OCI-LY1 (cell line): ENCODE measurements at regions not wholly inside any gene's neighbourhood (a gene's known extent, or its start where the extent isn't known, plus 50 kb on each side); places are given as distances from the start of the nearest gene placed in this dataset.

Experiments used
- H2AFZ ChIP-seq: fragments of 200-600 bp; sonication (generic), shearing (Covaris generic); 2 replicates; pipeline ENCODE4 v1.6.0; 2014; ENCODE audit warnings: antibody characterized with exemption, mild to moderate bottlenecking, low read length
- H3F3A ChIP-seq: fragments of 200-600 bp; sonication (generic), shearing (Covaris generic); 2 replicates; pipeline ENCODE4 v1.6.0; 2014; ENCODE audit warnings: mild to moderate bottlenecking, antibody characterized with exemption, low read length, moderate library complexity; ENCODE audit not compliant: insufficient read depth
- H3K27ac ChIP-seq: fragments of 200-600 bp; sonication (generic); 2 replicates; pipeline ENCODE4 v1.5.1; 2014; ENCODE audit warnings: low read length, mixed run types, mild to moderate bottlenecking, low read depth; ENCODE audit not compliant: poor library complexity, severe bottlenecking
- H3K27me3 ChIP-seq: fragments of 200-600 bp; sonication (generic); 2 replicates; pipeline ENCODE4 v1.6.0; 2014; ENCODE audit warnings: antibody characterized with exemption, mild to moderate bottlenecking, low read length, moderate library complexity; ENCODE audit not compliant: insufficient read depth
- H3K36me3 ChIP-seq: fragments of 200-600 bp; sonication (generic); 2 replicates; pipeline ENCODE4 v1.6.1; 2014; ENCODE audit warnings: mild to moderate bottlenecking, antibody characterized with exemption, low read length, moderate library complexity, mixed read lengths; ENCODE audit not compliant: insufficient read depth
- H3K4me1 ChIP-seq: fragments of 200-600 bp; sonication (generic); 2 replicates; pipeline ENCODE4 v1.5.1; 2014; ENCODE audit warnings: mild to moderate bottlenecking, low read length, moderate library complexity; ENCODE audit not compliant: insufficient read depth, severe bottlenecking
- H3K4me2 ChIP-seq: fragments of 200-600 bp; sonication (generic), shearing (Covaris generic); 2 replicates; pipeline ENCODE4 v1.6.1; 2014; ENCODE audit warnings: low read length
- H3K4me3 ChIP-seq: fragments of 200-600 bp; sonication (generic); 2 replicates; pipeline ENCODE4 v1.5.1; 2014; ENCODE audit warnings: low read length, low read depth, mild to moderate bottlenecking, mixed read lengths; ENCODE audit not compliant: poor library complexity, severe bottlenecking
- H3K79me2 ChIP-seq: fragments of 200-600 bp; shearing (Covaris generic); 2 replicates; pipeline ENCODE4 v1.6.1; 2016; ENCODE audit warnings: mixed run types, low read length, mixed read lengths; ENCODE audit not compliant: insufficient read depth
- H3K9ac ChIP-seq: fragments of 200-600 bp; sonication (generic), shearing (Covaris generic); 2 replicates; pipeline ENCODE4 v1.6.1; 2014; ENCODE audit warnings: mild to moderate bottlenecking, low read length, mixed read lengths
- H3K9me2 ChIP-seq: fragments of 200-600 bp; sonication (generic), shearing (Covaris generic); 2 replicates; pipeline ENCODE4 v1.6.1; 2014; ENCODE audit warnings: low read depth, mild to moderate bottlenecking, low read length, mixed read lengths
- H3K9me3 ChIP-seq: fragments of 200-600 bp; shearing (Covaris generic); 2 replicates; pipeline ENCODE4 v1.6.1; 2014; ENCODE audit warnings: low read length, mixed read lengths
- H4K20me1 ChIP-seq: fragments of 200-600 bp; sonication (generic), shearing (Covaris generic); 2 replicates; pipeline ENCODE4 v1.6.0; 2016; ENCODE audit warnings: mild to moderate bottlenecking, low read length; ENCODE audit not compliant: insufficient read depth
- EZH2 ChIP-seq: fragments of 200-600 bp; sonication (generic), shearing (Covaris generic); IDR thresholded peaks from 2 replicates; pipeline ENCODE4 v1.8.0; 2017; ENCODE audit warnings: borderline replicate concordance, mixed run types, mild to moderate bottlenecking, antibody characterized with exemption, low read length, moderate library complexity, mixed read lengths
- TF ChIP-seq, protein P1 (sequence below): fragments of 200-600 bp; sonication (generic), shearing (Covaris generic); IDR thresholded peaks from 2 replicates; pipeline ENCODE4 v1.5.1; 2017; ENCODE audit warnings: mild to moderate bottlenecking, antibody characterized with exemption, low read length, moderate library complexity, mixed read lengths

DNA sequence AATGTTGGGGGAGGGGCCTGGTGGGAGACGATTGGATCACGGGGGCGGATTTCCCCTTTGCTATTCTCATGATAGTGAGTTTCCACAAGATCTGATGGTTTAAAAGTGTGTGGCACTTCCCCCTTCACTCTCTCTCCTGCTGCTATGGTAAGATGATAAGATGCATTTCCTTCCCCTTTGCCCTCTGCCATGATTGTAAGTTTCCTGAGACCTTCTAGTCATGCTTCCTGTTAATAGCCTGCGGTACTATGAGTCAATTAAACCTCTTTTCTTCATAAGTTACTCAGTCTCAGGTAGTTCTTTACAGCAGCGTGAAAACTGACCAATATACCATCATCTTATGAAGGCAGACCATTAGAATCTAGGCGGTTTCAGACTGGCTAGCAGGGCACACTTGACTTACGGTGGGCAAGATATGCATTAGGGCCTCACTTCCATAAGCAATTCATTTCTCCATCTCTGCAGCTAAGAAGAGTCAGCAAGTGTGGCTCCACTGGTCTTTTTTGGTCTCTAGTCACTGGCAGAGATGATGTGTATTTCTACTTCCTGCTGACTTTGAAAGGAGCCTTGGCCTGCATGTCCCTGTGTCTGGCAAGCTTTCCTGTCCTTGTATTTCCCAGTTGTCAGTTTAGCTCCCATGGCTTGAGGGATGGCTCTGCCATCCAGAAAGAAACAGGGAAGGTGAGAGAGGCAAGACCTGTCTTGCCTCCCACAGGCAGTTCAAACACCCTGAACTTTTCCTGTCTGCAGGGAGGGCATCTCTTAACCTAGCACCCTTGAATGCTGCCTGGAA, 109.0 kb upstream of the ADAMTS9 start:
- no peaks in the 10 kb centered on the region for H3F3A ChIP-seq
- H3K4me3 ChIP-seq = no peak overlapping the region
- H3K9me3 ChIP-seq = no peaks in the 10 kb centered on the region
- no peak for TF ChIP-seq EZH2
- TF ChIP-seq, protein P1, sequence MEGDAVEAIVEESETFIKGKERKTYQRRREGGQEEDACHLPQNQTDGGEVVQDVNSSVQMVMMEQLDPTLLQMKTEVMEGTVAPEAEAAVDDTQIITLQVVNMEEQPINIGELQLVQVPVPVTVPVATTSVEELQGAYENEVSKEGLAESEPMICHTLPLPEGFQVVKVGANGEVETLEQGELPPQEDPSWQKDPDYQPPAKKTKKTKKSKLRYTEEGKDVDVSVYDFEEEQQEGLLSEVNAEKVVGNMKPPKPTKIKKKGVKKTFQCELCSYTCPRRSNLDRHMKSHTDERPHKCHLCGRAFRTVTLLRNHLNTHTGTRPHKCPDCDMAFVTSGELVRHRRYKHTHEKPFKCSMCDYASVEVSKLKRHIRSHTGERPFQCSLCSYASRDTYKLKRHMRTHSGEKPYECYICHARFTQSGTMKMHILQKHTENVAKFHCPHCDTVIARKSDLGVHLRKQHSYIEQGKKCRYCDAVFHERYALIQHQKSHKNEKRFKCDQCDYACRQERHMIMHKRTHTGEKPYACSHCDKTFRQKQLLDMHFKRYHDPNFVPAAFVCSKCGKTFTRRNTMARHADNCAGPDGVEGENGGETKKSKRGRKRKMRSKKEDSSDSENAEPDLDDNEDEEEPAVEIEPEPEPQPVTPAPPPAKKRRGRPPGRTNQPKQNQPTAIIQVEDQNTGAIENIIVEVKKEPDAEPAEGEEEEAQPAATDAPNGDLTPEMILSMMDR = no peak
- no peaks in the 10 kb centered on the region for H3K4me1 ChIP-seq
- no peaks in the 10 kb centered on the region for H3K36me3 ChIP-seq
- H3K9me2 ChIP-seq = no peaks in the 10 kb centered on the region
- no peak overlapping the region for H2AFZ ChIP-seq
- H3K79me2 ChIP-seq = no peaks in the 10 kb centered on the region
- H3K27ac ChIP-seq = no peak overlapping the region
- no peak overlapping the region for H3K4me2 ChIP-seq
- H3K9ac ChIP-seq = no peak overlapping the region
- H3K27me3 ChIP-seq = no peaks in the 10 kb centered on the region
- H4K20me1 ChIP-seq = no peaks in the 10 kb centered on the region

DNA sequence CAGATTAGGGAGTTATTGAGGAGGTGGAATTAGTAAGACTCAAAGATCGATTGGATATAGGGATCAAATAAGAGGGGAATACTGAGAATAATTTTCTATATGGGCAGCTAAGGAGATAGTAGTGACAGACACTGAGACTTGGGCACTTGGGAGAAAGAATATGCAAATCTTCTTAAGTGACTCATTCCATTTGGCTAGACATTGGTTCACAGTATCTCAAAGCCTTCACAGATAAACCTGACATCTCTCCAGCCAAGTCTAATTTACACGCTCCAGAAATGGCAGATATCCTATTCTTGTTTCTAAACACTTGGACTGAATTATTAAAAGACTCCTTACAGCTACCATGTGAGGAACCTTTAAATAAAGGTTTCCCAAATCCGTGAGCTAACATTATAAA, 104.6 kb upstream of the ADAMTS9 start:
- TF ChIP-seq, protein P1 = no peak
- no peak for TF ChIP-seq EZH2
- H3K27me3 ChIP-seq = no peaks in the 10 kb centered on the region
- H3K4me2 ChIP-seq = no peak overlapping the region
- no peaks in the 10 kb centered on the region for H4K20me1 ChIP-seq
- H3K9ac ChIP-seq = no peak overlapping the region
- no peaks in the 10 kb centered on the region for H3F3A ChIP-seq
- no peak overlapping the region for H2AFZ ChIP-seq
- H3K36me3 ChIP-seq = no peaks in the 10 kb centered on the region
- no peaks in the 10 kb centered on the region for H3K9me3 ChIP-seq
- H3K9me2 ChIP-seq = no peaks in the 10 kb centered on the region
- H3K27ac ChIP-seq = no peak overlapping the region
- H3K4me1 ChIP-seq = no peaks in the 10 kb centered on the region
- no peak overlapping the region for H3K4me3 ChIP-seq
- no peaks in the 10 kb centered on the region for H3K79me2 ChIP-seq

DNA sequence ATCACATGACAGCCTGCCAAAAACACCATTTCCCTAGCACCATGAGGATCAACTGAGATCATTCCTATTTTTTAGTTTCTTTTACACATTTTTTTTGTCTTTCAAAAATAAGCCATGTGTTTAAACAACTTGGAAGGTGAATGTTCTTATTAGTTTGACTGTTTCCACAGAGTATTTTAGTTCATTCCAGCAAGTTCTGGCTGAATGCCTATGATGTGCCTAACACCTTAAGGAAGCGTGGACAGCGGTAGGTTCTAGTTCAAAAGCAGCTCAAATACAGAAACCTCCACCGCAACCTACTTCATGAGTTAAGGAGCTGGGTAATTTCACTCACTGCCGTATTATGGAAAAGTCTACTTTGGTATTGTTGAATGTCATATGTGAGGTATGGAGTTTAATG, 101.3 kb upstream of the ADAMTS9 start:
- H3K4me2 ChIP-seq = no peak overlapping the region
- no peaks in the 10 kb centered on the region for H4K20me1 ChIP-seq
- H3K27me3 ChIP-seq = no peaks in the 10 kb centered on the region
- TF ChIP-seq, protein P1 = no peak
- no peak for TF ChIP-seq EZH2
- no peaks in the 10 kb centered on the region for H3F3A ChIP-seq
- no peaks in the 10 kb centered on the region for H3K79me2 ChIP-seq
- H3K4me3 ChIP-seq = no peak overlapping the region
- H3K9ac ChIP-seq = no peak overlapping the region
- no peaks in the 10 kb centered on the region for H3K9me3 ChIP-seq
- H3K9me2 ChIP-seq = no peaks in the 10 kb centered on the region
- H3K4me1 ChIP-seq = no peaks in the 10 kb centered on the region
- H3K36me3 ChIP-seq = no peaks in the 10 kb centered on the region
- no peak overlapping the region for H2AFZ ChIP-seq
- H3K27ac ChIP-seq = no peak overlapping the region
